Testis (tissue), 2 donors: ENCODE measurements at regions not wholly inside any gene's neighbourhood (a gene's known extent, or its start where the extent isn't known, plus 50 kb on each side); places are given as distances from the start of the nearest gene placed in this dataset.

Experiments used
- POLR2A ChIP-seq: fragments of 450-650 bp; IDR thresholded peaks from one replicate; pipeline ENCODE4 v1.6.1; 2017; ENCODE audit warnings: antibody characterized with exemption, mild to moderate bottlenecking, moderate library complexity
- TF ChIP-seq, protein P1 (sequence below), 3 experiments: fragments of 450-650 bp in 2 of 3; fragments of 200-600 bp in 1 of 3; sonication (generic) in 1 of 3; IDR thresholded peaks; one replicate each; pipeline ENCODE4 v1.5.1; 2016 to 2019; ENCODE audit warnings: antibody characterized with exemption in 3 of 3, mild to moderate bottlenecking in 2 of 3, moderate library complexity in 1 of 3

DNA sequence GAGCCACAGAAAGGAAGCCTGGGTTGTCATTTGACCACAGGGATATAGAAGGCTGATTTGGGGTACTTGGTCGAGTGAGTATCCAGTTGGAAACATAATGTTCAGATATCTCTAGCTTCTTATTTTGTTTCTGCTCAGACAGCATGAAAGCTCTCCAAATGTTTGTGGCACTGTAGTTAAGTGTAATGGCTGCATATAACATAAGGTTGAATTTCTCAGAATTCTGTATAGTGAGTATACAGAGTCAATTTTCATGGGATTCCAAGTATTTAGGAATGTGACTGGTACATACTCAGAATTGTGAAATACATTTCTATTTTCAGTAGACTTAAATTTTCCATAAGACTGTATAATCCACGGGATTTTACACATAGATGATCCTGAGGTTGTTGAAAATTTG, 2102.1 kb upstream of the RAG2 start:
- TF ChIP-seq, protein P1, sequence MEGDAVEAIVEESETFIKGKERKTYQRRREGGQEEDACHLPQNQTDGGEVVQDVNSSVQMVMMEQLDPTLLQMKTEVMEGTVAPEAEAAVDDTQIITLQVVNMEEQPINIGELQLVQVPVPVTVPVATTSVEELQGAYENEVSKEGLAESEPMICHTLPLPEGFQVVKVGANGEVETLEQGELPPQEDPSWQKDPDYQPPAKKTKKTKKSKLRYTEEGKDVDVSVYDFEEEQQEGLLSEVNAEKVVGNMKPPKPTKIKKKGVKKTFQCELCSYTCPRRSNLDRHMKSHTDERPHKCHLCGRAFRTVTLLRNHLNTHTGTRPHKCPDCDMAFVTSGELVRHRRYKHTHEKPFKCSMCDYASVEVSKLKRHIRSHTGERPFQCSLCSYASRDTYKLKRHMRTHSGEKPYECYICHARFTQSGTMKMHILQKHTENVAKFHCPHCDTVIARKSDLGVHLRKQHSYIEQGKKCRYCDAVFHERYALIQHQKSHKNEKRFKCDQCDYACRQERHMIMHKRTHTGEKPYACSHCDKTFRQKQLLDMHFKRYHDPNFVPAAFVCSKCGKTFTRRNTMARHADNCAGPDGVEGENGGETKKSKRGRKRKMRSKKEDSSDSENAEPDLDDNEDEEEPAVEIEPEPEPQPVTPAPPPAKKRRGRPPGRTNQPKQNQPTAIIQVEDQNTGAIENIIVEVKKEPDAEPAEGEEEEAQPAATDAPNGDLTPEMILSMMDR (IDR thresholded peaks at IDR 0.05), result no peak
- TF ChIP-seq POLR2A, result no peak
